BJ (cell line): ENCODE measurements at regions not wholly inside any gene's neighbourhood (a gene's known extent, or its start where the extent isn't known, plus 50 kb on each side); places are given as distances from the start of the nearest gene placed in this dataset.

ENCODE experiments used
- CTCF ChIA-PET: fragments of 350-600 bp; formaldehyde crosslinking; extraction: SDS; loops from one replicate; lab custom pipeline; 2021; ENCODE audit warnings: antibody characterized with exemption, inconsistent platforms; lab: Yijun Ruan, JAX
- POLR2A ChIA-PET: fragments of 300-600 bp; sonication (Branson Sonifier 250); formaldehyde crosslinking; extraction: SDS; loops from one replicate; lab custom pipeline; 2021; ENCODE audit warnings: antibody characterized with exemption; lab: Charles Lee
- DNase-seq: peaks from one replicate; pipeline ENCODE4 v3.0.0-alpha.2; 2011; ENCODE audit warnings: low read depth
- H3K27me3 ChIP-seq: 2 replicates; pipeline ENCODE4 v1.6.0; 2011; ENCODE audit warnings: low read length; ENCODE audit not compliant: control insufficient read depth, insufficient read depth
- H3K36me3 ChIP-seq: 2 replicates; pipeline ENCODE4 v1.5.1; 2011; ENCODE audit warnings: low read length; ENCODE audit not compliant: control insufficient read depth, insufficient read depth
- H3K4me3 ChIP-seq: 2 replicates; pipeline ENCODE4 v1.5.1; 2011; ENCODE audit warnings: low read depth, mild to moderate bottlenecking, control low read depth, low read length
- TF ChIP-seq, protein P1 (sequence below): IDR thresholded peaks from 2 replicates; pipeline ENCODE4 v1.5.1; 2011; ENCODE audit warnings: low read depth, mild to moderate bottlenecking, control low read depth, inconsistent platforms, low read length, moderate library complexity; ENCODE audit not compliant: insufficient read depth

GRCh38 chr12:107449891-107450290 lies 235.7 kb upstream of the PWP1 start:
- ChIA-PET CTCF (no interaction called here), POLR2A (no interaction called here)
- no peaks in the 10 kb centered on the region for H3K27me3 ChIP-seq
- no peak for DNase-seq
- TF ChIP-seq, protein P1, sequence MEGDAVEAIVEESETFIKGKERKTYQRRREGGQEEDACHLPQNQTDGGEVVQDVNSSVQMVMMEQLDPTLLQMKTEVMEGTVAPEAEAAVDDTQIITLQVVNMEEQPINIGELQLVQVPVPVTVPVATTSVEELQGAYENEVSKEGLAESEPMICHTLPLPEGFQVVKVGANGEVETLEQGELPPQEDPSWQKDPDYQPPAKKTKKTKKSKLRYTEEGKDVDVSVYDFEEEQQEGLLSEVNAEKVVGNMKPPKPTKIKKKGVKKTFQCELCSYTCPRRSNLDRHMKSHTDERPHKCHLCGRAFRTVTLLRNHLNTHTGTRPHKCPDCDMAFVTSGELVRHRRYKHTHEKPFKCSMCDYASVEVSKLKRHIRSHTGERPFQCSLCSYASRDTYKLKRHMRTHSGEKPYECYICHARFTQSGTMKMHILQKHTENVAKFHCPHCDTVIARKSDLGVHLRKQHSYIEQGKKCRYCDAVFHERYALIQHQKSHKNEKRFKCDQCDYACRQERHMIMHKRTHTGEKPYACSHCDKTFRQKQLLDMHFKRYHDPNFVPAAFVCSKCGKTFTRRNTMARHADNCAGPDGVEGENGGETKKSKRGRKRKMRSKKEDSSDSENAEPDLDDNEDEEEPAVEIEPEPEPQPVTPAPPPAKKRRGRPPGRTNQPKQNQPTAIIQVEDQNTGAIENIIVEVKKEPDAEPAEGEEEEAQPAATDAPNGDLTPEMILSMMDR = no peak
- H3K4me3 ChIP-seq = no peak overlapping the region
- H3K36me3 ChIP-seq = no peaks in the 10 kb centered on the region

DNA sequence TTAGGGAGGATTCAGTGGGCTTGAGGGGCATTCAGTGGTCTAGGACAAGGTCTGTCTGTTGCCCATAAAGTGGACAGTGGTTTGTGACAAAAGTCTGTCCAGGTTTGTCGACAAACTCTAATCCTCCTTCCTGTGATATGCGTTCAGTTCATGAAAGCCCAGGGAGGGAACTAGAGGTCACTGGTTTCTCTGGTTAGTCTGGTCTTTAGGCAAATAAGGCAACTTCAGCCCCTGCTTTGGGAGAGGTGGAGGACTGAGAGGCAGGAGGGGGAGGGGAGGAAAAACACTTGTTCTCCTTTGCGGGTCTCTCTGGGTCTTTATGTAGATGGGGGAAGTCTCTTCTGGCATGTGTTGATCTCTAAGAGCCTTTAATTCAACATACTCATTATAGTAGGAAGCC lies 235.1 kb upstream of the PWP1 start:
- H3K36me3 ChIP-seq = no peaks in the 10 kb centered on the region
- DNase-seq = no peak
- no peak overlapping the region for H3K4me3 ChIP-seq
- no peaks in the 10 kb centered on the region for H3K27me3 ChIP-seq
- TF ChIP-seq, protein P1 = no peak
- ChIA-PET CTCF (no interaction called here), POLR2A (no interaction called here)

- H3K4me3 ChIP-seq = no peak overlapping the region
- no peaks in the 10 kb centered on the region for H3K36me3 ChIP-seq
- no peaks in the 10 kb centered on the region for H3K27me3 ChIP-seq
- POLR2A ChIA-PET = no interaction called here
- CTCF ChIA-PET = no interaction called here
- no peak for DNase-seq
- TF ChIP-seq, protein P1 = no peak
Observed at GRCh38 chr12:107451246-107451645, 234.4 kb upstream of the PWP1 start.

- H3K4me3 ChIP-seq = no peak overlapping the region
- TF ChIP-seq, protein P1 = no peak
- H3K36me3 ChIP-seq = no peaks in the 10 kb centered on the region
- CTCF ChIA-PET = interaction anchor here (1.4 kb wide), 1 partner anchor 323 kb away, joined by 4 read pairs; no protein-coding TSS in a partner anchor
- no peak for DNase-seq
- H3K27me3 ChIP-seq = no peaks in the 10 kb centered on the region
- POLR2A ChIA-PET = no interaction called here
Observed at GRCh38 chr12:107454109-107454830, 231.3 kb upstream of the PWP1 start.

GRCh38 chr12:107457362-107457935 lies 228.2 kb upstream of the PWP1 start:
- POLR2A ChIA-PET = no interaction called here
- no peak for DNase-seq
- Histone ChIP-seq H3K4me3 (no peak overlapping the region), H3K27me3 (no peaks in the 10 kb centered on the region), H3K36me3 (no peaks in the 10 kb centered on the region)
- CTCF ChIA-PET = interaction anchor here (1.1 kb wide), 1 partner anchor 20 kb away, joined by 3 read pairs; no protein-coding TSS in a partner anchor
- TF ChIP-seq, protein P1 = no peak
